ENCODE measurements at regions not wholly inside any gene's neighbourhood (a gene's known extent, or its start where the extent isn't known, plus 50 kb on each side); places are given as distances from the start of the nearest gene placed in this dataset.

DNA sequence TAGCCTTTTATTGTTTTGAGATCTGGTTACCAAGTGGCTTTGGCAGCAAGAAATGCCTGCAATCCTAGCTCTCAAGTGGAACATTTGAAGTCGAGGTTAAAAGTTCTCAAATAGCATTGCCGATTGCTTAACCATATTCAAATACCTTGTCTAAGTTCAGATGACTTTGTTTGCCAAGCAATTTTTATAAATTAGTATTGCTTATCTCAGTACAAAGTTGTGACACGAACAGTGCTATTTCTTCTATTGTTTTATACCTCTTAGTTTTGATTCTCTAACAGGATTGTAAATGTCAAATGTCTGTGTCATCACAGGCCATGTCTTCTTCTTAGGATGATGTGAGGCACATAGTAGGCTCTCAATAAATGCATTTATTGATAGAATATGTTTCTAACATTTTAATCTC is 633.3 kb downstream of the PTPRC start:
- Histone ChIP-seq H3K36me3 (ENCODE audit: insufficient read depth, low read length, poor library complexity, severe bottlenecking) (no peaks in the 10 kb centered on the region), H3K27me3 (replicated peaks; ENCODE audit: insufficient read depth, low read depth, low read length, poor library complexity) (no peaks in the 10 kb centered on the region), H3K4me3 (ENCODE audit: low read depth, low read length, poor library complexity, severe bottlenecking) (no peak overlapping the region), H3K4me1 (ENCODE audit: insufficient read depth, low read length, poor library complexity, severe bottlenecking) (peaks cover 24% of the 10 kb centered on the region), H3K9me3 (ENCODE audit: low read depth, low read length, poor library complexity, severe bottlenecking) (no peaks in the 10 kb centered on the region), H3K27ac (ENCODE audit: low read depth, low read length, poor library complexity, severe bottlenecking) (peak overlapping the region; percentile 78)
- DNase-seq (ENCODE audit: low spot score) = peak; percentile 53
- ChIA-PET POLR2A (ENCODE audit: low non-redundant PET) (no interaction called here), CTCF (no interaction called here)
- no peak for TF ChIP-seq CTCF (conservative IDR thresholded peaks at IDR 0.05; ENCODE audit: low read depth, low read length)
- no peak for TF ChIP-seq EZH2 (IDR thresholded peaks at IDR 0.05; ENCODE audit: borderline replicate concordance, low read depth, low read length, poor library complexity, severe bottlenecking)
- intact Hi-C loops (cut with micrococcal nuclease; ENCODE audit: unreplicated experiment) = loop anchor here (1.0 to 2.0 kb wide), 3 partner anchors 41 to 111 kb away; no protein-coding TSS in a partner anchor
- BruUV-seq (replicated peaks) = TSS peak; percentile 38

- Histone ChIP-seq H3K27ac (ENCODE audit: low read depth, low read length, poor library complexity, severe bottlenecking) (peak overlapping the region; percentile 78), H3K9me3 (ENCODE audit: low read depth, low read length, poor library complexity, severe bottlenecking) (no peaks in the 10 kb centered on the region), H3K36me3 (ENCODE audit: insufficient read depth, low read length, poor library complexity, severe bottlenecking) (peaks cover 3% of the 10 kb centered on the region), H3K4me3 (ENCODE audit: low read depth, low read length, poor library complexity, severe bottlenecking) (no peak overlapping the region), H3K27me3 (replicated peaks; ENCODE audit: insufficient read depth, low read depth, low read length, poor library complexity) (no peaks in the 10 kb centered on the region), H3K4me1 (ENCODE audit: insufficient read depth, low read length, poor library complexity, severe bottlenecking) (peaks cover 24% of the 10 kb centered on the region)
- CTCF ChIA-PET = no interaction called here
- intact Hi-C loops (cut with micrococcal nuclease; ENCODE audit: unreplicated experiment) = loop anchor here (1.0 to 2.0 kb wide), 3 partner anchors 40 to 111 kb away; no protein-coding TSS in a partner anchor
- POLR2A ChIA-PET (ENCODE audit: low non-redundant PET) = no interaction called here
- no TSS peak for BruUV-seq (replicated peaks)
- TF ChIP-seq EZH2 (IDR thresholded peaks at IDR 0.05; ENCODE audit: borderline replicate concordance, low read depth, low read length, poor library complexity, severe bottlenecking) (no peak), CTCF (conservative IDR thresholded peaks at IDR 0.05; ENCODE audit: low read depth, low read length) (no peak)
- peak; percentile 91 for DNase-seq (ENCODE audit: low spot score)
These were observed 633.8 kb downstream of the PTPRC start for GRCh38 chr1:199272628-199273086.

DNA sequence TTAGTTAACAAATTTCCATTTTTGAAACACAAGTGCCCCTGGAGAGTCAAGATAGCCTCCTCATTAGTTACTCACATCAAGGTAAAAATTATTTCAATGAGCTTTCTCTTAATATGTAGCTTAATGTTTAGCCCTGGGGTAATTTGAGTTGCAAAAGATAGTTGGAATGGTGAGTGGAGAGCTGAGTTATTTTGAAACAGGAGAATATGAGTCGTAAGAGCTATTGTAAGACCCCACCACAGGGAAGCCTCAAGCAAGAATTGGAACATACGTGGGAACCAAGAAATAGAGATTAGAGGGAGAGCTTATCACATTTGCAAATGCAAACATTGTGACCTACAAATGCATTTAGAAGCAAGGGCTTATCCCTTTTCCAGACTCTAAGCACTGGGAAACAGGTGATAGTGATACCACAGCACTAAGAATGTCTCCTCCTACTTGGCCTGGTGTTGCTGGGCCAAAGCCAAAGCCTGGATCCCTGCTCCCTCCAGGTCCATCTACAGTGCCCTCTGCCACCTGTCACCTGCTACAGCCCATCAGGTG is 635.1 kb downstream of the PTPRC start:
- no TSS peak for BruUV-seq (replicated peaks)
- peaks cover 3% of the 10 kb centered on the region for H3K36me3 ChIP-seq (ENCODE audit: insufficient read depth, low read length, poor library complexity, severe bottlenecking)
- intact Hi-C loops (cut with micrococcal nuclease; ENCODE audit: unreplicated experiment) = loop anchor here (2.0 kb wide), 2 partner anchors 39 to 47 kb away; no protein-coding TSS in a partner anchor
- peaks cover 24% of the 10 kb centered on the region for H3K4me1 ChIP-seq (ENCODE audit: insufficient read depth, low read length, poor library complexity, severe bottlenecking)
- DNase-seq (ENCODE audit: low spot score) = peak; percentile 49
- H3K27ac ChIP-seq (ENCODE audit: low read depth, low read length, poor library complexity, severe bottlenecking) = peak overlapping the region; percentile 78
- peaks cover 5% of the 10 kb centered on the region for H3K9me3 ChIP-seq (ENCODE audit: low read depth, low read length, poor library complexity, severe bottlenecking)
- H3K27me3 ChIP-seq (replicated peaks; ENCODE audit: insufficient read depth, low read depth, low read length, poor library complexity) = no peaks in the 10 kb centered on the region
- H3K4me3 ChIP-seq (ENCODE audit: low read depth, low read length, poor library complexity, severe bottlenecking) = no peak overlapping the region
- ChIA-PET POLR2A (ENCODE audit: low non-redundant PET) (no interaction called here), CTCF (interaction anchor here (0.6 kb wide), 1 partner anchor 1588 kb away, joined by 9 read pairs; no protein-coding TSS in a partner anchor)
- TF ChIP-seq CTCF (conservative IDR thresholded peaks at IDR 0.05; ENCODE audit: low read depth, low read length) = no peak
- TF ChIP-seq EZH2 (IDR thresholded peaks at IDR 0.05; ENCODE audit: borderline replicate concordance, low read depth, low read length, poor library complexity, severe bottlenecking) = no peak

All from A673 (cell line).